Spinal cord (tissue), 9 donors: ENCODE measurements at regions not wholly inside any gene's neighbourhood (a gene's known extent, or its start where the extent isn't known, plus 50 kb on each side); places are given as distances from the start of the nearest gene placed in this dataset.

Source experiments
- DNase-seq, 6 donors: peaks; one replicate each; pipeline versions ENCODE4 v3.0.0 to v3.0.0-alpha.2; 2013 to 2015; ENCODE audit warnings: low spot score in 6 of 6, low read depth in 4 of 6
- H3K27ac ChIP-seq: one replicate; pipeline ENCODE4 v1.5.1; 2013; ENCODE audit warnings: low read depth, low read length, control low read depth
- H3K27me3 ChIP-seq: one replicate; pipeline ENCODE4 v1.6.1; 2013; ENCODE audit warnings: low read length; ENCODE audit not compliant: control insufficient read depth, insufficient read depth
- H3K36me3 ChIP-seq: one replicate; pipeline ENCODE4 v1.6.1; 2013; ENCODE audit warnings: low read length; ENCODE audit not compliant: control insufficient read depth, insufficient read depth
- H3K4me1 ChIP-seq: one replicate; pipeline ENCODE4 v1.6.1; 2013; ENCODE audit warnings: low read length; ENCODE audit not compliant: control insufficient read depth, insufficient read depth
- H3K4me3 ChIP-seq: one replicate; pipeline ENCODE4 v1.5.1; 2013; ENCODE audit warnings: low read depth, low read length, control low read depth
- H3K9me3 ChIP-seq: one replicate; pipeline ENCODE4 v1.6.1; 2013; ENCODE audit warnings: low read length; ENCODE audit not compliant: control insufficient read depth, insufficient read depth
- WGBS: methylation state at CpG from one replicate; pipeline ENCODE4 v1.1.5; 2013; ENCODE audit warnings: missing lambda C conversion rate; ENCODE audit not compliant: insufficient coverage; 5-methylcytosine and 5-hydroxymethylcytosine counted together
- donor health status: healthy.

- Histone ChIP-seq H3K36me3 (no peaks in the 10 kb centered on the region), H3K4me1 (no peaks in the 10 kb centered on the region), H3K27ac (no peak overlapping the region), H3K4me3 (no peak overlapping the region), H3K9me3 (no peaks in the 10 kb centered on the region), H3K27me3 (no peaks in the 10 kb centered on the region)
- DNase-seq, result peak in 2 of 6 donors; percentile 10 to 76
- 7% methylated on average over 3 of the region's 3 CpGs for WGBS
These were observed 250.1 kb downstream of the DIPK2A start for GRCh38 chr3:144221761-144222160.

GRCh38 chr3:144229330-144229729, 257.7 kb downstream of the DIPK2A start:
- no peak for DNase-seq
- no peak overlapping the region for H3K4me3 ChIP-seq
- WGBS, result no CpG with 5 or more reads among the region's 1 CpG
- H3K36me3 ChIP-seq, result no peaks in the 10 kb centered on the region
- no peaks in the 10 kb centered on the region for H3K4me1 ChIP-seq
- no peaks in the 10 kb centered on the region for H3K27me3 ChIP-seq
- peaks cover 1% of the 10 kb centered on the region for H3K9me3 ChIP-seq
- H3K27ac ChIP-seq, result no peak overlapping the region

GRCh38 chr3:144229953-144230352, 258.3 kb downstream of the DIPK2A start:
- H3K27me3 ChIP-seq, result no peaks in the 10 kb centered on the region
- no peak overlapping the region for H3K27ac ChIP-seq
- H3K9me3 ChIP-seq, result peaks cover 1% of the 10 kb centered on the region
- H3K36me3 ChIP-seq, result no peaks in the 10 kb centered on the region
- peak in 2 of 6 donors; percentile 12 to 24 for DNase-seq
- no peak overlapping the region for H3K4me3 ChIP-seq
- H3K4me1 ChIP-seq, result no peaks in the 10 kb centered on the region

GRCh38 chr3:144235489-144235888, 263.9 kb downstream of the DIPK2A start:
- 81% methylated on average over 1 of the region's 2 CpGs for WGBS
- no peak overlapping the region for H3K27ac ChIP-seq
- no peaks in the 10 kb centered on the region for H3K9me3 ChIP-seq
- H3K4me3 ChIP-seq, result no peak overlapping the region
- no peak for DNase-seq
- no peaks in the 10 kb centered on the region for H3K27me3 ChIP-seq
- H3K4me1 ChIP-seq, result no peaks in the 10 kb centered on the region
- no peaks in the 10 kb centered on the region for H3K36me3 ChIP-seq

- no peak overlapping the region for H3K4me3 ChIP-seq
- H3K9me3 ChIP-seq, result no peaks in the 10 kb centered on the region
- no peaks in the 10 kb centered on the region for H3K4me1 ChIP-seq
- 92% methylated on average over 4 of the region's 5 CpGs for WGBS
- H3K27me3 ChIP-seq, result no peaks in the 10 kb centered on the region
- H3K36me3 ChIP-seq, result no peaks in the 10 kb centered on the region
- H3K27ac ChIP-seq, result no peak overlapping the region
- no peak for DNase-seq
These were observed 265.7 kb downstream of the DIPK2A start for GRCh38 chr3:144237351-144237750.

GRCh38 chr3:144241404-144241803, 269.8 kb downstream of the DIPK2A start:
- peak in 5 of 6 donors; percentile 19 to 92 (median 35) for DNase-seq
- Histone ChIP-seq H3K27me3 (no peaks in the 10 kb centered on the region), H3K36me3 (no peaks in the 10 kb centered on the region), H3K27ac (no peak overlapping the region), H3K4me1 (no peaks in the 10 kb centered on the region), H3K9me3 (no peaks in the 10 kb centered on the region), H3K4me3 (no peak overlapping the region)
- WGBS, result 8% methylated on average over 3 of the region's 4 CpGs

- peak in 1 of 6 donors; percentile 5 for DNase-seq
- Histone ChIP-seq H3K4me3 (no peak overlapping the region), H3K4me1 (no peaks in the 10 kb centered on the region), H3K27me3 (no peaks in the 10 kb centered on the region), H3K27ac (no peak overlapping the region), H3K9me3 (no peaks in the 10 kb centered on the region), H3K36me3 (no peaks in the 10 kb centered on the region)
- WGBS, result no CpG with 5 or more reads among the region's 2 CpGs
These were observed 271.1 kb downstream of the DIPK2A start for GRCh38 chr3:144242747-144243146.

- no peaks in the 10 kb centered on the region for H3K4me1 ChIP-seq
- no peaks in the 10 kb centered on the region for H3K36me3 ChIP-seq
- WGBS, result 78% methylated on average over 2 of the region's 3 CpGs
- H3K27me3 ChIP-seq, result no peaks in the 10 kb centered on the region
- H3K9me3 ChIP-seq, result no peaks in the 10 kb centered on the region
- H3K4me3 ChIP-seq, result no peak overlapping the region
- no peak for DNase-seq
- H3K27ac ChIP-seq, result no peak overlapping the region
These were observed 273.0 kb downstream of the DIPK2A start for GRCh38 chr3:144244662-144245061.

GRCh38 chr3:144252896-144253295, 281.3 kb downstream of the DIPK2A start:
- Histone ChIP-seq H3K4me3 (no peak overlapping the region), H3K4me1 (no peaks in the 10 kb centered on the region), H3K27ac (no peak overlapping the region), H3K9me3 (no peaks in the 10 kb centered on the region), H3K36me3 (no peaks in the 10 kb centered on the region), H3K27me3 (no peaks in the 10 kb centered on the region)
- DNase-seq, result no peak
- no CpG with 5 or more reads among the region's 3 CpGs for WGBS

- 100% methylated on average over 1 of the region's 2 CpGs for WGBS
- DNase-seq, result no peak
- Histone ChIP-seq H3K9me3 (no peaks in the 10 kb centered on the region), H3K4me1 (no peaks in the 10 kb centered on the region), H3K4me3 (no peak overlapping the region), H3K27me3 (no peaks in the 10 kb centered on the region), H3K36me3 (no peaks in the 10 kb centered on the region), H3K27ac (no peak overlapping the region)
These were observed 285.8 kb downstream of the DIPK2A start for GRCh38 chr3:144257381-144257780.
